Loucy (cell line): ENCODE measurements at regions not wholly inside any gene's neighbourhood (a gene's known extent, or its start where the extent isn't known, plus 50 kb on each side); places are given as distances from the start of the nearest gene placed in this dataset.

Experiments
- EZH2phosphoT487 ChIP-seq: fragments of 200-600 bp; IDR thresholded peaks from 2 replicates; pipeline ENCODE4 v1.6.1; 2018; ENCODE audit warnings: antibody characterized with exemption, mild to moderate bottlenecking, moderate library complexity, borderline replicate concordance
- TF ChIP-seq, protein P1 (sequence below): fragments of 200-600 bp; sonication (generic); conservative IDR thresholded peaks from 2 replicates; pipeline ENCODE4 v1.5.1; 2014; ENCODE audit warnings: mild to moderate bottlenecking, antibody characterized with exemption, low read length

DNA sequence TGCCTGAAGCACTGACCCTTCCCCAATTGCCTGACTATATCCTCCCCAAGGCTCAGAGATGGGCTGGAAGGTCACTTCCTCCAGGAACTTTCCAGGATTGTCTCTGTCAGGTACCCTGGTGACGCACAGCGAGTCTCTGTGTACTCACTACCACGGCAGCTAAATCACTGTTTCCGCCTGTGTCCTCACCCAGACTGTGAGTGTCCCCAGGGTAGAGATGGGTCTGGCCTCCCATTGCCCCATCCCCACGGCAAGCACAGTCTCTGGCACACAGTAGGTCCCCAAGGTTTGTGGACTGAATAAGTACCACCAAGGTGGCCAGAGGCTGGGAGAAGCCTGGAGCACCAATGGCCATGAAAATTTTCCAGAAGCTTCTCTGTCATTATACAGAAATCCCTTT is 93.8 kb upstream of the RUNX3 start:
- TF ChIP-seq, protein P1, sequence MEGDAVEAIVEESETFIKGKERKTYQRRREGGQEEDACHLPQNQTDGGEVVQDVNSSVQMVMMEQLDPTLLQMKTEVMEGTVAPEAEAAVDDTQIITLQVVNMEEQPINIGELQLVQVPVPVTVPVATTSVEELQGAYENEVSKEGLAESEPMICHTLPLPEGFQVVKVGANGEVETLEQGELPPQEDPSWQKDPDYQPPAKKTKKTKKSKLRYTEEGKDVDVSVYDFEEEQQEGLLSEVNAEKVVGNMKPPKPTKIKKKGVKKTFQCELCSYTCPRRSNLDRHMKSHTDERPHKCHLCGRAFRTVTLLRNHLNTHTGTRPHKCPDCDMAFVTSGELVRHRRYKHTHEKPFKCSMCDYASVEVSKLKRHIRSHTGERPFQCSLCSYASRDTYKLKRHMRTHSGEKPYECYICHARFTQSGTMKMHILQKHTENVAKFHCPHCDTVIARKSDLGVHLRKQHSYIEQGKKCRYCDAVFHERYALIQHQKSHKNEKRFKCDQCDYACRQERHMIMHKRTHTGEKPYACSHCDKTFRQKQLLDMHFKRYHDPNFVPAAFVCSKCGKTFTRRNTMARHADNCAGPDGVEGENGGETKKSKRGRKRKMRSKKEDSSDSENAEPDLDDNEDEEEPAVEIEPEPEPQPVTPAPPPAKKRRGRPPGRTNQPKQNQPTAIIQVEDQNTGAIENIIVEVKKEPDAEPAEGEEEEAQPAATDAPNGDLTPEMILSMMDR = no peak
- TF ChIP-seq EZH2phosphoT487 = no peak
